ENCODE measurements at regions not wholly inside any gene's neighbourhood (a gene's known extent, or its start where the extent isn't known, plus 50 kb on each side); places are given as distances from the start of the nearest gene placed in this dataset.

DNA sequence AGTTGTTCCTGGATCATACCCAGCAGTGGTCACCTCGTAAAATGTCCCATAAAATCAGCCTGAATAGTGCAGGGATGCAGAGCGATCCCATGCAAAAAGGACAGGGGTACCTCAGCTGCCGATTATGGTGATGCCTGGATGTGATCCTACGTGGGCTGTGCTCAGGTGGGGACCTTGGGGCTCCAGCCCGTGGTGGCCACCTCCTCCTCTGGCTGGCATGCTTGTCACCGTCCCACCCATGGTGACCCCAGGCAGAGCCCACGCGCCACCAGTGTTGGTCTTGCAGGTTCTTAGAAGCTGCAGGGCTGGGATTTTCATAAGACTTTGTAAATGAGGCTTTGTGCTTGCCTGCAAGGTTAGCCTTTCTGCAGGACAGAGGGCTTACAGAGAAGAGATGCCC lies 97.2 kb downstream of the GLRX3 start:
- TF ChIP-seq, protein P1, sequence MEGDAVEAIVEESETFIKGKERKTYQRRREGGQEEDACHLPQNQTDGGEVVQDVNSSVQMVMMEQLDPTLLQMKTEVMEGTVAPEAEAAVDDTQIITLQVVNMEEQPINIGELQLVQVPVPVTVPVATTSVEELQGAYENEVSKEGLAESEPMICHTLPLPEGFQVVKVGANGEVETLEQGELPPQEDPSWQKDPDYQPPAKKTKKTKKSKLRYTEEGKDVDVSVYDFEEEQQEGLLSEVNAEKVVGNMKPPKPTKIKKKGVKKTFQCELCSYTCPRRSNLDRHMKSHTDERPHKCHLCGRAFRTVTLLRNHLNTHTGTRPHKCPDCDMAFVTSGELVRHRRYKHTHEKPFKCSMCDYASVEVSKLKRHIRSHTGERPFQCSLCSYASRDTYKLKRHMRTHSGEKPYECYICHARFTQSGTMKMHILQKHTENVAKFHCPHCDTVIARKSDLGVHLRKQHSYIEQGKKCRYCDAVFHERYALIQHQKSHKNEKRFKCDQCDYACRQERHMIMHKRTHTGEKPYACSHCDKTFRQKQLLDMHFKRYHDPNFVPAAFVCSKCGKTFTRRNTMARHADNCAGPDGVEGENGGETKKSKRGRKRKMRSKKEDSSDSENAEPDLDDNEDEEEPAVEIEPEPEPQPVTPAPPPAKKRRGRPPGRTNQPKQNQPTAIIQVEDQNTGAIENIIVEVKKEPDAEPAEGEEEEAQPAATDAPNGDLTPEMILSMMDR (IDR thresholded peaks at IDR 0.05), result no peak
- H3K9me3 ChIP-seq, result no peaks in the 10 kb centered on the region

DNA sequence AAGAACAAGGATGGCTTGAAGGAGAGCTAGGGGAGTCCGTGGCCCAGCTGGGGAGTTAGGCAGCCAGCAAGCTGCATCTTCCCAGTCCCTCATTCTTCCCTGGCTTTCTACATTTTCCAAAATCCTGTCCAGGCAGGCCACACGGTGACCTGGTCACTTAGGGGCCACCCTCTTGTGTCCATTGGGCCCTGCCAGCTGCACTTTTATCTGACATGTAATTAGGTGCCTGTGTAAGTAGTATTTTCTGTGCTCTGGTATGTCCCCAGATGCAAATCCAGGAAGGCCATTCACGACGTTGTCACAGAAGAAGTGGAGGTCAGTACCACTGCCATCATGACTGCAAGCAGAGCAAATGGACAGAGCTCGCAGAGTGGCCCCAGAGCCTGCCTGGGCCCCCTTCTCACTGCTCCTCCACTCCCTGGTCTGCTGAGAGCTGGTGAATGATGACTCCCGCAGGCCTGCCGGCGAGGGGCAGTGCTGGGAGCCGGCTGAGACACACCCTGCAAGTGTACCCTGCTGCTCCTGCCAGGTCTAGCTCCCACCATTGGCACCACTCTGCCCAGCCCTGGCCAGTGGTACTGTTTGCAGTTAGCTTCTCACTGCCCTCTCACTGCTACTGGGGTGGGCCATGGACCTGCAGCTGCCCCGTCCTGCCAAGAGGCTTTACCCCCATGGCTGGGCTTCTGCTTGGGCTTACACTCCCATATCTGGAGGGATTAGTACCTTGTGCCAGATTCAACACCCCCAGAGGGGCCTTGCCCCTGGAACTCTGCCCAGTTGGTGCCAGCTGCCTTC lies 98.2 kb downstream of the GLRX3 start:
- H3K4me1 ChIP-seq (ENCODE audit: control insufficient read depth in 1 of 2, insufficient read depth in 1 of 2, low read depth in 1 of 2, low read length in 1 of 2), result no peaks in the 10 kb centered on the region
- no peak overlapping the region for H3K4me3 ChIP-seq (ENCODE audit: low read depth in 1 of 2, low read length in 1 of 2)
- H3K9me3 ChIP-seq, result no peaks in the 10 kb centered on the region
- H3K27me3 ChIP-seq, result peaks cover 8% of the 10 kb centered on the region
- no peaks in the 10 kb centered on the region for H3K36me3 ChIP-seq
- TF ChIP-seq, protein P1 (IDR thresholded peaks at IDR 0.05), result no peak
- no peak overlapping the region for H3K27ac ChIP-seq

More for the DNA sequence above, 97.2 kb downstream of the GLRX3 start:
- H3K27ac ChIP-seq, result no peak overlapping the region
- no peak overlapping the region for H3K4me3 ChIP-seq (ENCODE audit: low read depth in 1 of 2, low read length in 1 of 2)
- peaks cover 11% of the 10 kb centered on the region for H3K27me3 ChIP-seq
- no peaks in the 10 kb centered on the region for H3K4me1 ChIP-seq (ENCODE audit: control insufficient read depth in 1 of 2, insufficient read depth in 1 of 2, low read depth in 1 of 2, low read length in 1 of 2)
- H3K36me3 ChIP-seq, result no peaks in the 10 kb centered on the region

DNA sequence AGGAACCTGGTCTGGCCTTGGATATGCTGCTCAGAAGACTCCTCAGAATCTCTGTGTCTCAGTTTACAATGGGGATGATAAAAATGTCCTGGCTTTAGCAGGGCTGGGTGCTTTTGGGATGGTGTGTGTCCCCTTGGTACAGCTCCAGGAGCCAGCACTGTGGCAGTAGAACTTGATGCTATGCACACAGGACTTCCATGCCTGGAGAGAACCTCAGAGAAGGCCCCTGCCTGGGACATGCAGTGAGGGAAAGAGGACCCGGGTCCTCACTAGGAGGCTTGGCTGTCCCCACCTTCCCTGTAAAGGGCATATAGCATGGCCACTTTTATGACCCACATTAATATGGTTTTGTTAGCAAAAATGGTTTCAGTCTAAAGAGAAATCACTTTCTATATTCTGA lies 100.5 kb downstream of the GLRX3 start:
- Histone ChIP-seq H3K36me3 (no peaks in the 10 kb centered on the region), H3K4me1 (ENCODE audit: control insufficient read depth in 1 of 2, insufficient read depth in 1 of 2, low read depth in 1 of 2, low read length in 1 of 2) (no peaks in the 10 kb centered on the region), H3K9me3 (peaks cover 4% of the 10 kb centered on the region), H3K27me3 (peaks cover 15% of the 10 kb centered on the region), H3K27ac (no peak overlapping the region), H3K4me3 (ENCODE audit: low read depth in 1 of 2, low read length in 1 of 2) (no peak overlapping the region)
- TF ChIP-seq, protein P1 (IDR thresholded peaks at IDR 0.05), result no peak

- Histone ChIP-seq H3K4me3 (ENCODE audit: low read depth in 1 of 2, low read length in 1 of 2) (no peak overlapping the region), H3K27ac (no peak overlapping the region), H3K27me3 (peaks cover 42% of the 10 kb centered on the region), H3K36me3 (no peaks in the 10 kb centered on the region), H3K4me1 (ENCODE audit: control insufficient read depth in 1 of 2, insufficient read depth in 1 of 2, low read depth in 1 of 2, low read length in 1 of 2) (peaks cover 4 to 7% of the 10 kb centered on the region in 2 experiments), H3K9me3 (peaks cover 4% of the 10 kb centered on the region)
- TF ChIP-seq, protein P1 (IDR thresholded peaks at IDR 0.05), result no peak
These were observed 104.2 kb downstream of the GLRX3 start for GRCh38 chr10:130240409-130240808.

DNA sequence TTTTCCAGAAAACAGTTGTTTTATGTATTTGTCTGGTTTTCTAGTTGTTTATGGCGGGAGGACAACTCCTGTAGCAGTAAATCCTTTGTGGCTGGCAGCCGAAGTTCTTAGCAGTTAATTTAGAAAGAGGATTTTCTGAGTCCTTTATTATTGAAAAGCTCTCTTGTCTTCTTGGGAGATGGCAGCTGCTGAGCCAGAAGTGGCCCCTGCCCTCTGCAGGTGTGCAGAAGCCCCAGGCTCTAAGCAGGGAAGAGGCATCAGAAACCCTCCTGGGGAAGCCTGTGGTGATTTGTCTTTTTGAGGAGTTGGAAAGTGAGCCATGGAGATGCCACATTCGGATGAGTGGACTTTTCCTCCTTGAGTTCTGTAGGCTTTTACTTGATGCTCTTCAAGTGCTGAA lies 106.3 kb downstream of the GLRX3 start:
- peaks cover 4% of the 10 kb centered on the region for H3K9me3 ChIP-seq
- no peak overlapping the region for H3K4me3 ChIP-seq (ENCODE audit: low read depth in 1 of 2, low read length in 1 of 2)
- H3K27me3 ChIP-seq, result peaks cover 53% of the 10 kb centered on the region
- no peaks in the 10 kb centered on the region for H3K36me3 ChIP-seq
- peaks cover 4 to 7% of the 10 kb centered on the region in 2 experiments for H3K4me1 ChIP-seq (ENCODE audit: control insufficient read depth in 1 of 2, insufficient read depth in 1 of 2, low read depth in 1 of 2, low read length in 1 of 2)
- H3K27ac ChIP-seq, result no peak overlapping the region
- TF ChIP-seq, protein P1 (IDR thresholded peaks at IDR 0.05), result no peak
